Neural progenitor cell (in vitro differentiated cells): ENCODE measurements at regions not wholly inside any gene's neighbourhood (a gene's known extent, or its start where the extent isn't known, plus 50 kb on each side); places are given as distances from the start of the nearest gene placed in this dataset.

Source experiments
- CTCF ChIP-seq: fragments of 200-600 bp; sonication (generic); IDR thresholded peaks from 2 replicates; pipeline ENCODE4 v1.5.1; 2017; ENCODE audit warnings: antibody characterized with exemption, mild to moderate bottlenecking
- EZH2 ChIP-seq: fragments of 200-600 bp; sonication (generic); IDR thresholded peaks from 2 replicates; pipeline ENCODE4 v1.6.1; 2017; ENCODE audit warnings: antibody characterized with exemption, mild to moderate bottlenecking, moderate library complexity
- EZH2phosphoT487 ChIP-seq: fragments of 200-600 bp; sonication (generic); IDR thresholded peaks from 2 replicates; pipeline ENCODE4 v1.6.1; 2017; ENCODE audit warnings: antibody characterized with exemption

- no peak for TF ChIP-seq CTCF
- TF ChIP-seq EZH2 = no peak
- no peak for TF ChIP-seq EZH2phosphoT487
These were observed 108.0 kb upstream of the TMEM170B start for GRCh38 chr6:11429577-11429976.
